ENCODE measurements at regions not wholly inside any gene's neighbourhood (a gene's known extent, or its start where the extent isn't known, plus 50 kb on each side); places are given as distances from the start of the nearest gene placed in this dataset.

DNA sequence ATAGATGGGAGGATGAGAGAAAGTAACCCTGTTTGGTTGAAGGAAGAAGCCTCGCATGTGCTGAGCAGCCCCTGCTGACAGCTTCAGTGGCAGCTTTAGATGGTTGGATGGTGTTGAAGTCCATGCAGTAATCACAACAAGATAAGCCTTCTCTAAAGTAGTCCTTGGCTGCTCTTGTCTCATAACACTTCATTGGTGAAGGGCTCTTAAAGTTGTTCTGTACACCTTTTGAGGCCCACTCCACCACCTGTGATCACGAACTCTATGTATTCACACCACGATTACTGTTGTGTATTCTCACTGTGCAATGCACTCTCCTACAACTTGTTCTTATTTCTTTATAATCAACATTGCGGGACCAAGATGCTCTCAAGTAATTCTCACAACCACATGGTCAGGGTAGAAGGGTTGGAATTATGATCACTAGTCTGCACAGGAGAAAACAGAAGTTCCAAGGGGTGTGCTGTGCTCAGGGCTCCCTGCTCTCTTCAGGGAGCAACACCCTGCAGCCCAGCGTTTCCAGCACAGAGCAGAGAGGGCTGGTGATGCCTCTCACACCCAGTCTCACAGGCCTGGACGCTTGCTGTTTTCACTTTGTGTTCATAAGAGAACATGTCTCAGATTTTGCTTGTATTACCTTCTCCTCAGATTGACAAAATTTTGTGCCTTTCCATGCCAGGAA lies 294.4 kb downstream of the SMOC2 start:
- TF ChIP-seq CHD1 (IDR thresholded peaks at IDR 0.05; ENCODE audit: low read depth, low read length) (no peak), RAD21 (IDR thresholded peaks at IDR 0.05; ENCODE audit: low read length) (no peak), MAZ (IDR thresholded peaks at IDR 0.05; ENCODE audit: borderline replicate concordance, low read depth, low read length) (no peak), POLR2A (IDR thresholded peaks at IDR 0.05; ENCODE audit: low read depth, low read length) (no peak), CEBPB (IDR thresholded peaks at IDR 0.05; ENCODE audit: low read depth, low read length) (no peak), SMC3 (IDR thresholded peaks at IDR 0.05; ENCODE audit: low read depth, low read length) (no peak), RCOR1 (IDR thresholded peaks at IDR 0.05; ENCODE audit: insufficient replicate concordance, low read length) (no peak), NFE2L2 (IDR thresholded peaks at IDR 0.05; ENCODE audit: low read depth, low read length) (no peak), FOS (IDR thresholded peaks at IDR 0.05; ENCODE audit: low read depth, low read length) (no peak), BHLHE40 (IDR thresholded peaks at IDR 0.05; ENCODE audit: low read depth, low read length) (no peak)
- TF ChIP-seq, protein P1, sequence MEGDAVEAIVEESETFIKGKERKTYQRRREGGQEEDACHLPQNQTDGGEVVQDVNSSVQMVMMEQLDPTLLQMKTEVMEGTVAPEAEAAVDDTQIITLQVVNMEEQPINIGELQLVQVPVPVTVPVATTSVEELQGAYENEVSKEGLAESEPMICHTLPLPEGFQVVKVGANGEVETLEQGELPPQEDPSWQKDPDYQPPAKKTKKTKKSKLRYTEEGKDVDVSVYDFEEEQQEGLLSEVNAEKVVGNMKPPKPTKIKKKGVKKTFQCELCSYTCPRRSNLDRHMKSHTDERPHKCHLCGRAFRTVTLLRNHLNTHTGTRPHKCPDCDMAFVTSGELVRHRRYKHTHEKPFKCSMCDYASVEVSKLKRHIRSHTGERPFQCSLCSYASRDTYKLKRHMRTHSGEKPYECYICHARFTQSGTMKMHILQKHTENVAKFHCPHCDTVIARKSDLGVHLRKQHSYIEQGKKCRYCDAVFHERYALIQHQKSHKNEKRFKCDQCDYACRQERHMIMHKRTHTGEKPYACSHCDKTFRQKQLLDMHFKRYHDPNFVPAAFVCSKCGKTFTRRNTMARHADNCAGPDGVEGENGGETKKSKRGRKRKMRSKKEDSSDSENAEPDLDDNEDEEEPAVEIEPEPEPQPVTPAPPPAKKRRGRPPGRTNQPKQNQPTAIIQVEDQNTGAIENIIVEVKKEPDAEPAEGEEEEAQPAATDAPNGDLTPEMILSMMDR (conservative IDR thresholded peaks at IDR 0.05; ENCODE audit: low read depth, low read length): no peak
- TF ChIP-seq, protein P2, sequence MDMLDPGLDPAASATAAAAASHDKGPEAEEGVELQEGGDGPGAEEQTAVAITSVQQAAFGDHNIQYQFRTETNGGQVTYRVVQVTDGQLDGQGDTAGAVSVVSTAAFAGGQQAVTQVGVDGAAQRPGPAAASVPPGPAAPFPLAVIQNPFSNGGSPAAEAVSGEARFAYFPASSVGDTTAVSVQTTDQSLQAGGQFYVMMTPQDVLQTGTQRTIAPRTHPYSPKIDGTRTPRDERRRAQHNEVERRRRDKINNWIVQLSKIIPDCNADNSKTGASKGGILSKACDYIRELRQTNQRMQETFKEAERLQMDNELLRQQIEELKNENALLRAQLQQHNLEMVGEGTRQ (IDR thresholded peaks at IDR 0.05; ENCODE audit: low read depth, low read length): no peak
- TF ChIP-seq, protein P3, sequence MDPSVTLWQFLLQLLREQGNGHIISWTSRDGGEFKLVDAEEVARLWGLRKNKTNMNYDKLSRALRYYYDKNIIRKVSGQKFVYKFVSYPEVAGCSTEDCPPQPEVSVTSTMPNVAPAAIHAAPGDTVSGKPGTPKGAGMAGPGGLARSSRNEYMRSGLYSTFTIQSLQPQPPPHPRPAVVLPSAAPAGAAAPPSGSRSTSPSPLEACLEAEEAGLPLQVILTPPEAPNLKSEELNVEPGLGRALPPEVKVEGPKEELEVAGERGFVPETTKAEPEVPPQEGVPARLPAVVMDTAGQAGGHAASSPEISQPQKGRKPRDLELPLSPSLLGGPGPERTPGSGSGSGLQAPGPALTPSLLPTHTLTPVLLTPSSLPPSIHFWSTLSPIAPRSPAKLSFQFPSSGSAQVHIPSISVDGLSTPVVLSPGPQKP (IDR thresholded peaks at IDR 0.05; ENCODE audit: borderline replicate concordance, low read depth, low read length): no peak
